Panc1 (cell line): ENCODE measurements at regions not wholly inside any gene's neighbourhood (a gene's known extent, or its start where the extent isn't known, plus 50 kb on each side); places are given as distances from the start of the nearest gene placed in this dataset.

Source experiments
- ATAC-seq: fragments of 200-7000 bp; cut with Tn5 transposase; 2 replicates; pipeline ENCODE4 v1.9.1; 2020; ENCODE audit warnings: mild to moderate bottlenecking, moderate library complexity
- BruUV-seq: library from RNA; stranded (reverse); fragments of 400-500 nt; replicated peaks from 2 replicates; lab custom pipeline; 2021; lab: Mats Ljungman, UMichigan
- CTCF ChIA-PET: fragments of 300-600 bp; sonication (Branson Sonifier 250); formaldehyde crosslinking; loops from one replicate; lab custom pipeline; 2022; ENCODE audit warnings: antibody characterized with exemption; lab: Charles Lee
- POLR2A ChIA-PET: fragments of 300-600 bp; sonication (Branson Sonifier 250); formaldehyde crosslinking; loops from one replicate; lab custom pipeline; 2022; ENCODE audit warnings: antibody characterized with exemption; lab: Charles Lee
- DNase-seq: peaks from one replicate; pipeline ENCODE4 v3.0.0-alpha.2; 2010; ENCODE audit warnings: low read depth, low spot score
- H3K27ac ChIP-seq: 2 replicates; pipeline ENCODE4 v1.5.1; 2011; ENCODE audit warnings: mild to moderate bottlenecking, low read length, inconsistent platforms
- H3K27me3 ChIP-seq: fragments of 200-500 bp; sonication (Bioruptor generic); 2 replicates; pipeline ENCODE4 v1.6.0; 2014; ENCODE audit warnings: low read length, inconsistent platforms; ENCODE audit not compliant: control insufficient read depth, insufficient read depth
- H3K36me3 ChIP-seq: fragments of 200-500 bp; sonication (Bioruptor generic); 2 replicates; pipeline ENCODE4 v1.5.1; 2014; ENCODE audit warnings: inconsistent platforms, mild to moderate bottlenecking, low read length, moderate library complexity; ENCODE audit not compliant: control insufficient read depth, insufficient read depth
- H3K4me1 ChIP-seq: 2 replicates; pipeline ENCODE4 v1.5.1; 2011; ENCODE audit warnings: inconsistent platforms, mild to moderate bottlenecking, low read length, moderate library complexity; ENCODE audit not compliant: control insufficient read depth, insufficient read depth
- H3K4me3 ChIP-seq, 2 experiments: 2 replicates each; pipeline ENCODE4 v1.5.1; 2011 to 2012; ENCODE audit warnings: low read depth in 2 of 2, low read length in 2 of 2, mild to moderate bottlenecking in 2 of 2, inconsistent platforms in 1 of 2, moderate library complexity in 1 of 2
- H3K9me3 ChIP-seq: fragments of 200-500 bp; sonication (Bioruptor generic); 2 replicates; pipeline ENCODE4 v1.5.1; 2014; ENCODE audit warnings: low read depth, mild to moderate bottlenecking, inconsistent platforms, low read length, moderate library complexity; ENCODE audit not compliant: control insufficient read depth, insufficient read depth
- CTCF ChIP-seq: fragments of 450-650 bp; IDR thresholded peaks from 2 replicates; pipeline ENCODE4 v1.5.1; 2017; ENCODE audit warnings: mild to moderate bottlenecking
- POLR2AphosphoS5 ChIP-seq: IDR thresholded peaks from 2 replicates; pipeline ENCODE4 v1.6.1; 2012; ENCODE audit warnings: mild to moderate bottlenecking, low read depth, low read length, moderate library complexity
- REST ChIP-seq, 2 experiments: IDR thresholded peaks; 2 replicates each; pipeline ENCODE4 v1.6.1; 2011 to 2012; ENCODE audit warnings: low read depth in 2 of 2, control low read depth in 1 of 2, low read length in 1 of 2, mild to moderate bottlenecking in 1 of 2, moderate library complexity in 1 of 2; ENCODE audit not compliant: insufficient read depth in 1 of 2
- SIN3A ChIP-seq: IDR thresholded peaks from 2 replicates; pipeline ENCODE4 v1.6.1; 2012; ENCODE audit warnings: low read depth, mild to moderate bottlenecking, low read length, moderate library complexity, borderline replicate concordance; ENCODE audit not compliant: insufficient read depth
- TCF7L2 ChIP-seq: IDR thresholded peaks from 2 replicates; pipeline ENCODE4 v1.6.1; 2011; ENCODE audit warnings: mild to moderate bottlenecking, low read depth, low read length, inconsistent platforms
- in situ Hi-C: cut with HindIII; loops from 2 replicates; pipeline ENCODE4 v1.10.0; 2016; ENCODE audit warnings: low sequenced_read_pairs, low pct_unique_long_range_greater_than_20kb
- intact Hi-C: fragments of 100-400 bp; cut with micrococcal nuclease; formaldehyde crosslinking; loops from one replicate; pipeline ENCODE4 v1.10.0; 2022; ENCODE audit not compliant: unreplicated experiment

- H3K9me3 ChIP-seq: no peaks in the 10 kb centered on the region
- no peaks in the 10 kb centered on the region for H3K36me3 ChIP-seq
- no peaks in the 10 kb centered on the region for H3K4me1 ChIP-seq
- in situ Hi-C loops: no loop called here
- ChIA-PET POLR2A (no interaction called here), CTCF (no interaction called here)
- TF ChIP-seq TCF7L2: no peak
- no peak for TF ChIP-seq SIN3A
- no peak for TF ChIP-seq POLR2AphosphoS5
- no peak for ATAC-seq
- BruUV-seq: no TSS peak
- no peak overlapping the region for H3K27ac ChIP-seq
- DNase-seq: no peak
- intact Hi-C loops: no loop called here
- H3K4me3 ChIP-seq: no peak overlapping the region
- no peaks in the 10 kb centered on the region for H3K27me3 ChIP-seq
Observed at GRCh38 chrX:41001327-41001726, 83.9 kb upstream of the USP9X start.

GRCh38 chrX:41002026-41002425, 83.2 kb upstream of the USP9X start:
- intact Hi-C loops: no loop called here
- ChIA-PET CTCF (no interaction called here), POLR2A (no interaction called here)
- no TSS peak for BruUV-seq
- Histone ChIP-seq H3K9me3 (no peaks in the 10 kb centered on the region), H3K27me3 (no peaks in the 10 kb centered on the region), H3K36me3 (no peaks in the 10 kb centered on the region), H3K27ac (no peak overlapping the region), H3K4me3 (no peak overlapping the region), H3K4me1 (no peaks in the 10 kb centered on the region)
- no peak for ATAC-seq
- TF ChIP-seq POLR2AphosphoS5 (no peak), TCF7L2 (no peak), CTCF (no peak)
- no peak for DNase-seq
- in situ Hi-C loops: no loop called here

GRCh38 chrX:41003506-41004270, 81.6 kb upstream of the USP9X start:
- POLR2A ChIA-PET: no interaction called here
- H3K36me3 ChIP-seq: no peaks in the 10 kb centered on the region
- intact Hi-C loops: no loop called here
- H3K9me3 ChIP-seq: no peaks in the 10 kb centered on the region
- no peak overlapping the region for H3K4me3 ChIP-seq
- TF ChIP-seq REST (IDR thresholded peaks at IDR 0.05; ENCODE audit: insufficient read depth in 1 of 2, low read depth in 2 of 2, low read length in 1 of 2) (no peak), SIN3A (no peak), POLR2AphosphoS5 (no peak), CTCF (no peak), TCF7L2 (no peak)
- ATAC-seq: no peak
- BruUV-seq: no TSS peak
- DNase-seq: no peak
- H3K27me3 ChIP-seq: no peaks in the 10 kb centered on the region
- no peaks in the 10 kb centered on the region for H3K4me1 ChIP-seq
- in situ Hi-C loops: no loop called here
- no peak overlapping the region for H3K27ac ChIP-seq
- CTCF ChIA-PET: no interaction called here
